ENCODE measurements at regions not wholly inside any gene's neighbourhood (a gene's known extent, or its start where the extent isn't known, plus 50 kb on each side); places are given as distances from the start of the nearest gene placed in this dataset.

GRCh38 chr9:107972346-107972745 lies 482.8 kb upstream of the KLF4 start:
- TF ChIP-seq EP300 (IDR thresholded peaks at IDR 0.05) (no peak), POLR2A (IDR thresholded peaks at IDR 0.05) (no peak)
